WTC11 (cell line): ENCODE measurements at regions not wholly inside any gene's neighbourhood (a gene's known extent, or its start where the extent isn't known, plus 50 kb on each side); places are given as distances from the start of the nearest gene placed in this dataset.

ENCODE experiments used
- ATAC-seq: fragments of 200-7000 bp; cut with Tn5 transposase; 2 replicates; pipeline ENCODE4 v1.10.0; 2021; ENCODE audit warnings: mild to moderate bottlenecking, moderate library complexity
- CTCF ChIA-PET: fragments of 300-600 bp; sonication (Branson Sonifier 250); formaldehyde crosslinking; loops from one replicate; lab custom pipeline; 2021; ENCODE audit warnings: antibody characterized with exemption; lab: Charles Lee
- POLR2A ChIA-PET: fragments of 350-600 bp; sonication (Branson Sonifier 250); formaldehyde crosslinking; loops from one replicate; lab custom pipeline; 2021; ENCODE audit warnings: antibody characterized with exemption; lab: Charles Lee
- DNase-seq: peaks from one replicate; pipeline ENCODE4 v3.0.0; 2021; ENCODE audit warnings: low spot score
- H3K27ac Mint-ChIP-seq: 2 replicates; pipeline ENCODE4 v1.8.0; 2021; ENCODE audit warnings: mixed read lengths
- H3K27me3 Mint-ChIP-seq: 2 replicates; pipeline ENCODE4 v1.8.0; 2021; ENCODE audit warnings: low read depth, mild to moderate bottlenecking, moderate library complexity, mixed read lengths
- H3K36me3 Mint-ChIP-seq: 2 replicates; pipeline ENCODE4 v1.8.0; 2021; ENCODE audit warnings: mixed read lengths
- H3K4me1 Mint-ChIP-seq: 2 replicates; pipeline ENCODE4 v1.8.0; 2022; ENCODE audit warnings: mixed read lengths
- H3K4me3 Mint-ChIP-seq: 2 replicates; pipeline ENCODE4 v1.8.0; 2021; ENCODE audit warnings: mild to moderate bottlenecking, moderate library complexity, mixed read lengths
- H3K9me3 Mint-ChIP-seq: 2 replicates; pipeline ENCODE4 v1.8.0; 2021; ENCODE audit warnings: mixed read lengths
- AFF4 ChIP-seq: sonication (generic); formaldehyde crosslinking; IDR thresholded peaks from 2 replicates; pipeline ENCODE4 v1.8.1; 2023; ENCODE audit warnings: mild to moderate bottlenecking, missing genetic modification reagents, borderline replicate concordance
- AR ChIP-seq: fragments of 250-450 bp; sonication (Bioruptor Pico); IDR thresholded peaks from 2 replicates; pipeline ENCODE4 v1.9.0; 2021; ENCODE audit warnings: mild to moderate bottlenecking
- ATF1 ChIP-seq: sonication (generic); formaldehyde crosslinking; IDR thresholded peaks from 2 replicates; pipeline ENCODE4 v1.8.1; 2023; ENCODE audit warnings: mild to moderate bottlenecking, moderate library complexity, missing genetic modification reagents
- ATF3 ChIP-seq: sonication (generic); formaldehyde crosslinking; conservative IDR thresholded peaks from 2 replicates; pipeline ENCODE4 v1.8.1; 2022; ENCODE audit warnings: mild to moderate bottlenecking, missing genetic modification reagents
- CBFB ChIP-seq: sonication (generic); formaldehyde crosslinking; IDR thresholded peaks from 2 replicates; pipeline ENCODE4 v1.8.1; 2022; ENCODE audit warnings: mild to moderate bottlenecking, low read depth, missing genetic modification reagents
- CREM ChIP-seq: sonication (generic); formaldehyde crosslinking; IDR thresholded peaks from 2 replicates; pipeline ENCODE4 v1.8.1; 2022; ENCODE audit warnings: mild to moderate bottlenecking, missing genetic modification reagents, moderate library complexity
- ERG ChIP-seq: fragments of 250-450 bp; sonication (Bioruptor Pico); IDR thresholded peaks from 2 replicates; pipeline ENCODE4 v1.8.0; 2021; ENCODE audit warnings: mild to moderate bottlenecking
- FOXJ3 ChIP-seq: sonication (generic); formaldehyde crosslinking; IDR thresholded peaks from 2 replicates; pipeline ENCODE4 v1.9.0; 2021; ENCODE audit warnings: missing genetic modification reagents, mild to moderate bottlenecking, borderline replicate concordance
- GABPB1 ChIP-seq: sonication (generic); formaldehyde crosslinking; IDR thresholded peaks from 2 replicates; pipeline ENCODE4 v1.8.1; 2023; ENCODE audit warnings: mild to moderate bottlenecking, missing genetic modification reagents
- KAT7 ChIP-seq: sonication (generic); formaldehyde crosslinking; IDR thresholded peaks from 2 replicates; pipeline ENCODE4 v1.8.1; 2023; ENCODE audit warnings: missing genetic modification reagents, mild to moderate bottlenecking, borderline replicate concordance
- MYBL2 ChIP-seq: sonication (generic); formaldehyde crosslinking; IDR thresholded peaks from 2 replicates; pipeline ENCODE4 v1.8.1; 2023; ENCODE audit warnings: mild to moderate bottlenecking, moderate library complexity, missing genetic modification reagents
- NR2C2 ChIP-seq: sonication (generic); formaldehyde crosslinking; IDR thresholded peaks from 2 replicates; pipeline ENCODE4 v1.8.0; 2022; ENCODE audit warnings: mild to moderate bottlenecking, missing genetic modification reagents
- NR3C1 ChIP-seq: sonication (generic); formaldehyde crosslinking; conservative IDR thresholded peaks from 2 replicates; pipeline ENCODE4 v1.8.1; 2023; ENCODE audit warnings: low read depth, mild to moderate bottlenecking, missing genetic modification reagents
- TCF7 ChIP-seq: sonication (generic); formaldehyde crosslinking; IDR thresholded peaks from 2 replicates; pipeline ENCODE4 v1.8.0; 2022; ENCODE audit warnings: mild to moderate bottlenecking, low read depth, missing genetic modification reagents, moderate library complexity
- ZNF138 ChIP-seq: sonication (generic); formaldehyde crosslinking; conservative IDR thresholded peaks from 2 replicates; pipeline ENCODE4 v1.8.1; 2022; ENCODE audit warnings: mild to moderate bottlenecking, moderate library complexity, missing genetic modification reagents
- ZNF263 ChIP-seq: sonication (generic); formaldehyde crosslinking; IDR thresholded peaks from 2 replicates; pipeline ENCODE4 v1.8.1; 2022; ENCODE audit warnings: low read depth, mild to moderate bottlenecking, moderate library complexity, missing genetic modification reagents
- ZNF532 ChIP-seq: fragments of 250-450 bp; sonication (Bioruptor Pico); IDR thresholded peaks from 2 replicates; pipeline ENCODE4 v1.9.0; 2021; ENCODE audit warnings: mild to moderate bottlenecking, borderline replicate concordance
- ZSCAN18 ChIP-seq: fragments of 250-450 bp; sonication (Bioruptor Pico); IDR thresholded peaks from 2 replicates; pipeline ENCODE4 v2.1.2; 2022; ENCODE audit warnings: mild to moderate bottlenecking, moderate library complexity

- TF ChIP-seq NR2C2 (CRISPR knock-in tag) (no peak), CREM (CRISPR knock-in tag) (no peak), NR3C1 (CRISPR knock-in tag) (no peak), TCF7 (no peak)
Observed at GRCh38 chr21:17712887-17713286, 100.2 kb upstream of the BTG3 start (continued).

GRCh38 chr21:17711896-17712295 lies 99.2 kb upstream of the BTG3 start:
- TF ChIP-seq AFF4 (CRISPR knock-in tag) (no peak), MYBL2 (CRISPR knock-in tag) (no peak), CBFB (CRISPR knock-in tag) (no peak), ZSCAN18 (CRISPR knock-in tag) (no peak), ZNF263 (CRISPR knock-in tag) (no peak), NR3C1 (CRISPR knock-in tag) (no peak), ZNF532 (CRISPR knock-in tag) (no peak), ZNF138 (no peak), AR (no peak), FOXJ3 (no peak), ATF3 (no peak), CREM (CRISPR knock-in tag) (no peak), ATF1 (CRISPR knock-in tag) (no peak), GABPB1 (CRISPR knock-in tag) (no peak), KAT7 (no peak), ERG (CRISPR knock-in tag) (no peak)
- DNase-seq: no peak
- Mint-ChIP-seq H3K27me3 (peaks cover 3% of the 10 kb centered on the region; the same call in 1 of the 2 replicates), H3K4me1 (no peaks in the 10 kb centered on the region), H3K4me3 (no peak overlapping the region), H3K9me3 (peaks cover 80% of the 10 kb centered on the region), H3K27ac (no peak overlapping the region), H3K36me3 (peaks cover 56% of the 10 kb centered on the region)
- ChIA-PET CTCF (no interaction called here), POLR2A (no interaction called here)
- ATAC-seq: no peak
